HepG2 (cell line): ENCODE measurements at regions not wholly inside any gene's neighbourhood (a gene's known extent, or its start where the extent isn't known, plus 50 kb on each side); places are given as distances from the start of the nearest gene placed in this dataset.

Experiments used
- ATAC-seq: fragments of 200-7000 bp; cut with Tn5 transposase; 3 replicates; pipeline ENCODE4 v1.9.1; 2020; ENCODE audit warnings: mild to moderate bottlenecking, moderate library complexity
- BruUV-seq: library from RNA; stranded (reverse); fragments of 400-500 nt; replicated peaks from 2 replicates; lab custom pipeline; 2021; lab: Mats Ljungman, UMichigan
- CTCF ChIA-PET: fragments of 300-600 bp; formaldehyde crosslinking; extraction: SDS; loops from one replicate; lab custom pipeline; 2021; ENCODE audit warnings: low total read pairs, inconsistent platforms, low intra/inter-chr PET ratio; lab: Yijun Ruan, JAX
- POLR2A ChIA-PET: fragments of 350-600 bp; sonication (Branson Sonifier 250); formaldehyde crosslinking; loops from one replicate; lab custom pipeline; 2020; ENCODE audit warnings: antibody characterized with exemption, inconsistent platforms; lab: Yijun Ruan, JAX
- DNase-seq: peaks from one replicate; pipeline ENCODE4 v3.0.0-alpha.2; 2015; ENCODE audit warnings: low spot score
- FAIRE-seq: peaks from 3 replicates; lab custom pipeline; 2011; peaks lifted over from hg19 to GRCh38; lab: Jason Lieb, UNC
- H2AFZ ChIP-seq: one replicate; pipeline ENCODE4 v1.6.1; 2011; ENCODE audit warnings: low read length, inconsistent platforms
- H3K27ac ChIP-seq: fragments of 300-600 bp; 3 replicates; pipeline ENCODE4 v1.8.0; 2011; ENCODE audit warnings: mixed run types, mild to moderate bottlenecking, mixed read lengths, low read length, inconsistent platforms; ENCODE audit not compliant: insufficient read depth; ENCODE audit errors: extremely low read length
- H3K27me3 ChIP-seq, 2 experiments: fragments of 200-600 bp in 1 of 2; 2 replicates in 1 of 2; 3 replicates in 1 of 2; pipeline versions ENCODE4 v1.6.0 to v1.8.0; 2011; ENCODE audit warnings: low read length in 2 of 2, mild to moderate bottlenecking in 2 of 2, moderate library complexity in 2 of 2, inconsistent platforms in 1 of 2; ENCODE audit not compliant: insufficient read depth in 2 of 2, control insufficient read depth in 1 of 2
- H3K36me3 ChIP-seq, 2 experiments: fragments of 200-600 bp in 1 of 2; replicated peaks in 1 of 2; 2 replicates in 1 of 2; 3 replicates in 1 of 2; pipeline versions ENCODE4 v1.5.1 to v1.8.0; 2011; ENCODE audit warnings: low read length in 2 of 2, inconsistent platforms in 1 of 2; ENCODE audit not compliant: insufficient read depth in 2 of 2, control insufficient read depth in 1 of 2
- H3K4me1 ChIP-seq: 2 replicates; pipeline ENCODE4 v1.5.1; 2012; ENCODE audit warnings: low read length, inconsistent platforms; ENCODE audit not compliant: insufficient read depth
- H3K4me2 ChIP-seq: 2 replicates; pipeline ENCODE4 v1.6.0; 2011; ENCODE audit warnings: low read depth, low read length, inconsistent platforms
- H3K4me3 ChIP-seq, 3 experiments: fragments of 200-600 bp in 1 of 3; sonication (generic), shearing (Covaris generic) in 1 of 3; replicated peaks in 1 of 3; 2 replicates each; pipeline ENCODE4 v1.5.1; 2011 to 2016; ENCODE audit warnings: low read length in 3 of 3, inconsistent platforms in 2 of 3, low read depth in 2 of 3, mild to moderate bottlenecking in 2 of 3, control low read depth in 1 of 3, mixed read lengths in 1 of 3; ENCODE audit not compliant: insufficient read depth in 1 of 3
- H3K79me2 ChIP-seq: one replicate; pipeline ENCODE4 v1.6.1; 2011; ENCODE audit warnings: low read length, inconsistent platforms; ENCODE audit not compliant: insufficient read depth
- H3K9ac ChIP-seq: 2 replicates; pipeline ENCODE4 v1.6.0; 2011; ENCODE audit warnings: mild to moderate bottlenecking, low read depth, low read length, inconsistent platforms; ENCODE audit not compliant: insufficient read depth
- H3K9me3 ChIP-seq: 2 replicates; pipeline ENCODE4 v1.5.1; 2012; ENCODE audit warnings: mild to moderate bottlenecking, low read length
- H4K20me1 ChIP-seq: 2 replicates; pipeline ENCODE4 v1.6.0; 2011; ENCODE audit warnings: inconsistent platforms, mild to moderate bottlenecking, low read length, moderate library complexity; ENCODE audit not compliant: insufficient read depth
- AKAP8 ChIP-seq: sonication (generic); formaldehyde crosslinking; IDR thresholded peaks from 2 replicates; pipeline ENCODE4 v1.5.1; 2020; ENCODE audit warnings: mild to moderate bottlenecking, missing genetic modification reagents
- BRCA1 ChIP-seq: sonication (generic); formaldehyde crosslinking; IDR thresholded peaks from 2 replicates; pipeline ENCODE4 v1.4.0; 2020; ENCODE audit warnings: missing genetic modification reagents
- NBN ChIP-seq: fragments of 450-650 bp; conservative IDR thresholded peaks from 2 replicates; pipeline ENCODE4 v1.6.1; 2017
- SMARCC2 ChIP-seq: fragments of 450-650 bp; IDR thresholded peaks from 2 replicates; pipeline ENCODE4 v1.6.1; 2017; ENCODE audit warnings: antibody characterized with exemption, mild to moderate bottlenecking
- SOX6 ChIP-seq, 2 experiments: fragments of 450-650 bp in 1 of 2; sonication (generic) in 1 of 2; formaldehyde crosslinking in 1 of 2; IDR thresholded peaks; 2 replicates each; pipeline versions ENCODE4 v1.4.0 to v1.6.1; 2017 to 2020; ENCODE audit warnings: antibody characterized with exemption in 1 of 2, mild to moderate bottlenecking in 1 of 2, missing genetic modification reagents in 1 of 2
- WIZ ChIP-seq: sonication (generic); formaldehyde crosslinking; IDR thresholded peaks from 2 replicates; pipeline ENCODE4 v1.5.1; 2020; ENCODE audit warnings: mild to moderate bottlenecking, missing genetic modification reagents
- ZKSCAN8 ChIP-seq: IDR thresholded peaks from 2 replicates; pipeline ENCODE4 v1.6.1; 2016; ENCODE audit warnings: borderline replicate concordance, missing genetic modification reagents, missing compliant biosample characterization
- ZNF256 ChIP-seq: sonication (generic); formaldehyde crosslinking; conservative IDR thresholded peaks from 2 replicates; pipeline ENCODE4 v1.4.0; 2020; ENCODE audit warnings: missing genetic modification reagents
- ZNF343 ChIP-seq: sonication (generic); formaldehyde crosslinking; IDR thresholded peaks from 2 replicates; pipeline ENCODE4 v1.4.0; 2020; ENCODE audit warnings: mild to moderate bottlenecking, missing genetic modification reagents
- ZNF766 ChIP-seq: sonication (generic); formaldehyde crosslinking; IDR thresholded peaks from 2 replicates; pipeline ENCODE4 v1.5.0; 2020; ENCODE audit warnings: missing genetic modification reagents, borderline replicate concordance
- ZNF777 ChIP-seq: sonication (generic); formaldehyde crosslinking; IDR thresholded peaks from 2 replicates; pipeline ENCODE4 v1.4.0; 2020; ENCODE audit warnings: missing genetic modification reagents
- ZSCAN30 ChIP-seq: sonication (generic); formaldehyde crosslinking; IDR thresholded peaks from 2 replicates; pipeline ENCODE4 v1.5.0; 2020; ENCODE audit warnings: mild to moderate bottlenecking, missing genetic modification reagents
- WGBS: methylation state at CpG from one replicate; pipeline ENCODE4 v1.1.6; 2017; ENCODE audit warnings: low lambda C conversion rate; 5-methylcytosine and 5-hydroxymethylcytosine counted together
- in situ Hi-C: cut with HindIII; loops from 2 replicates; pipeline ENCODE4 v1.10.0; 2017; ENCODE audit warnings: low pct_unique_long_range_greater_than_20kb; ENCODE audit not compliant: extremely low pct_ligation_motif_present
- intact Hi-C: fragments of 100-400 bp; cut with micrococcal nuclease; formaldehyde crosslinking; loops from one replicate; pipeline ENCODE4 v1.10.0; 2022; ENCODE audit not compliant: unreplicated experiment
- TF ChIP-seq, protein P1 (sequence below): sonication (generic); formaldehyde crosslinking; IDR thresholded peaks from 2 replicates; pipeline ENCODE4 v1.9.0; 2022; ENCODE audit warnings: low read depth, missing genetic modification reagents
- TF ChIP-seq, protein P2 (sequence below): sonication (generic); formaldehyde crosslinking; IDR thresholded peaks from 2 replicates; pipeline ENCODE4 v1.5.0; 2020; ENCODE audit warnings: missing genetic modification reagents

DNA sequence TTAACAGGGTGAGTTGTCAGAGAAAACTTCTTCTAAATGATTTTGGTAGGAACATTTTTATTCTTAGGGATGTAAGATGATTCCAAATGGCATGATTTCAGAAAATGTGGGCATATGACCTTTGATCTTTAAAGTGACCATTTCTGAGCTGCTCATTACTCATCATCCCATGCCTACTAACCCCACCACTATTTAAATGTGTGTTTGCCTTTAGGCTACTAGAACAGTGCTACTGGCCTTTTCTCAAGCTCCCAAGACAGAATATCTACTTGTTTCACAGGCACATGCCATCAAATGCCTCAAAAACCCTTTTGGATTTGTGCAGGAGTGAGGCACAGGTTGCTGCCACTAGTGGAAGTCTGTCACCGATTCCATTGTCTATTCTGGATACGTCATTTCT, 428.2 kb downstream of the ADAM29 start:
- no peaks in the 10 kb centered on the region for H4K20me1 ChIP-seq
- ATAC-seq (no peak), FAIRE-seq (no peak), DNase-seq (no peak)
- no TSS peak for BruUV-seq
- no peak overlapping the region for H3K4me3 ChIP-seq
- H3K4me1 ChIP-seq = no peaks in the 10 kb centered on the region
- H3K27ac ChIP-seq = no peak overlapping the region
- H3K27me3 ChIP-seq = no peaks in the 10 kb centered on the region
- in situ Hi-C loops (no loop called here), intact Hi-C loops (no loop called here)
- no peak overlapping the region for H2AFZ ChIP-seq
- no peaks in the 10 kb centered on the region for H3K36me3 ChIP-seq
- TF ChIP-seq BRCA1 (CRISPR knock-in tag) (no peak), NBN (no peak), ZNF766 (CRISPR knock-in tag) (no peak), WIZ (no peak), AKAP8 (no peak), SOX6 (IDR thresholded peaks at IDR 0.05) (no peak), SOX6 (CRISPR knock-in tag; IDR thresholded peaks at IDR 0.05) (no peak), ZNF256 (no peak), ZNF343 (CRISPR knock-in tag) (no peak), ZKSCAN8 (no peak), ZNF777 (CRISPR knock-in tag) (no peak), SMARCC2 (no peak), ZSCAN30 (CRISPR knock-in tag) (no peak)
- TF ChIP-seq, protein P1, sequence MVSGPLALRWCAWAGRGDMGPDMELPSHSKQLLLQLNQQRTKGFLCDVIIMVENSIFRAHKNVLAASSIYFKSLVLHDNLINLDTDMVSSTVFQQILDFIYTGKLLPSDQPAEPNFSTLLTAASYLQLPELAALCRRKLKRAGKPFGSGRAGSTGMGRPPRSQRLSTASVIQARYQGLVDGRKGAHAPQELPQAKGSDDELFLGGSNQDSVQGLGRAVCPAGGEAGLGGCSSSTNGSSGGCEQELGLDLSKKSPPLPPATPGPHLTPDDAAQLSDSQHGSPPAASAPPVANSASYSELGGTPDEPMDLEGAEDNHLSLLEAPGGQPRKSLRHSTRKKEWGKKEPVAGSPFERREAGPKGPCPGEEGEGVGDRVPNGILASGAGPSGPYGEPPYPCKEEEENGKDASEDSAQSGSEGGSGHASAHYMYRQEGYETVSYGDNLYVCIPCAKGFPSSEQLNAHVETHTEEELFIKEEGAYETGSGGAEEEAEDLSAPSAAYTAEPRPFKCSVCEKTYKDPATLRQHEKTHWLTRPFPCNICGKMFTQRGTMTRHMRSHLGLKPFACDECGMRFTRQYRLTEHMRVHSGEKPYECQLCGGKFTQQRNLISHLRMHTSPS = no peak
- TF ChIP-seq, protein P2, sequence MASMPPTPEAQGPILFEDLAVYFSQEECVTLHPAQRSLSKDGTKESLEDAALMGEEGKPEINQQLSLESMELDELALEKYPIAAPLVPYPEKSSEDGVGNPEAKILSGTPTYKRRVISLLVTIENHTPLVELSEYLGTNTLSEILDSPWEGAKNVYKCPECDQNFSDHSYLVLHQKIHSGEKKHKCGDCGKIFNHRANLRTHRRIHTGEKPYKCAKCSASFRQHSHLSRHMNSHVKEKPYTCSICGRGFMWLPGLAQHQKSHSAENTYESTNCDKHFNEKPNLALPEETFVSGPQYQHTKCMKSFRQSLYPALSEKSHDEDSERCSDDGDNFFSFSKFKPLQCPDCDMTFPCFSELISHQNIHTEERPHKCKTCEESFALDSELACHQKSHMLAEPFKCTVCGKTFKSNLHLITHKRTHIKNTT = no peak
- ChIA-PET POLR2A (no interaction called here), CTCF (no interaction called here)
- H3K4me2 ChIP-seq = no peak overlapping the region
- 18% methylated on average over 2 of the region's 2 CpGs for WGBS
- no peak overlapping the region for H3K9ac ChIP-seq
- no peaks in the 10 kb centered on the region for H3K79me2 ChIP-seq
- peaks cover 66% of the 10 kb centered on the region for H3K9me3 ChIP-seq
